ENCODE measurements at regions not wholly inside any gene's neighbourhood (a gene's known extent, or its start where the extent isn't known, plus 50 kb on each side); places are given as distances from the start of the nearest gene placed in this dataset.

- Histone ChIP-seq H3K9me3 (ENCODE audit: low read length) (no peaks in the 10 kb centered on the region), H3K4me2 (ENCODE audit: low read length) (no peak overlapping the region), H3K9ac (ENCODE audit: low read length) (no peak overlapping the region), H3K9me2 (replicated peaks; ENCODE audit: low read length) (no peaks in the 10 kb centered on the region), H3K27ac (ENCODE audit: low read length) (no peak overlapping the region), H3K27me3 (ENCODE audit: low read length) (no peaks in the 10 kb centered on the region), H4K20me1 (ENCODE audit: low read length) (no peaks in the 10 kb centered on the region), H3K4me1 (ENCODE audit: insufficient read depth, low read length) (no peaks in the 10 kb centered on the region), H3K4me3 (ENCODE audit: low read length) (no peak overlapping the region), H3K36me3 (ENCODE audit: low read depth, low read length) (no peaks in the 10 kb centered on the region), H3F3A (ENCODE audit: low read length, unreplicated experiment) (no peaks in the 10 kb centered on the region), H2AFZ (ENCODE audit: low read length) (no peak overlapping the region), H3K79me2 (ENCODE audit: low read length) (no peaks in the 10 kb centered on the region)
- TF ChIP-seq EZH2phosphoT487 (IDR thresholded peaks at IDR 0.05; ENCODE audit: borderline replicate concordance, low read length) (no peak), EZH2 (IDR thresholded peaks at IDR 0.05; ENCODE audit: low read length, unreplicated experiment) (no peak)
- TF ChIP-seq, protein P1, sequence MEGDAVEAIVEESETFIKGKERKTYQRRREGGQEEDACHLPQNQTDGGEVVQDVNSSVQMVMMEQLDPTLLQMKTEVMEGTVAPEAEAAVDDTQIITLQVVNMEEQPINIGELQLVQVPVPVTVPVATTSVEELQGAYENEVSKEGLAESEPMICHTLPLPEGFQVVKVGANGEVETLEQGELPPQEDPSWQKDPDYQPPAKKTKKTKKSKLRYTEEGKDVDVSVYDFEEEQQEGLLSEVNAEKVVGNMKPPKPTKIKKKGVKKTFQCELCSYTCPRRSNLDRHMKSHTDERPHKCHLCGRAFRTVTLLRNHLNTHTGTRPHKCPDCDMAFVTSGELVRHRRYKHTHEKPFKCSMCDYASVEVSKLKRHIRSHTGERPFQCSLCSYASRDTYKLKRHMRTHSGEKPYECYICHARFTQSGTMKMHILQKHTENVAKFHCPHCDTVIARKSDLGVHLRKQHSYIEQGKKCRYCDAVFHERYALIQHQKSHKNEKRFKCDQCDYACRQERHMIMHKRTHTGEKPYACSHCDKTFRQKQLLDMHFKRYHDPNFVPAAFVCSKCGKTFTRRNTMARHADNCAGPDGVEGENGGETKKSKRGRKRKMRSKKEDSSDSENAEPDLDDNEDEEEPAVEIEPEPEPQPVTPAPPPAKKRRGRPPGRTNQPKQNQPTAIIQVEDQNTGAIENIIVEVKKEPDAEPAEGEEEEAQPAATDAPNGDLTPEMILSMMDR (conservative IDR thresholded peaks at IDR 0.05; ENCODE audit: low read depth, low read length): no peak
- ATAC-seq: no peak
- DNase-seq: no peak
- no TSS peak for BruUV-seq (replicated peaks)
- ChIA-PET POLR2A (ENCODE audit: unreplicated experiment) (no interaction called here), CTCF (no interaction called here)
- intact Hi-C loops (cut with micrococcal nuclease): no loop called here
Observed at GRCh38 chr11:80838153-80838552, 1397.3 kb upstream of the TENM4 start.

- Histone ChIP-seq H4K20me1 (ENCODE audit: low read length) (no peaks in the 10 kb centered on the region), H3K4me1 (ENCODE audit: insufficient read depth, low read length) (peaks cover under 1% of the 10 kb centered on the region; the same call in 1 of the 2 replicates), H2AFZ (ENCODE audit: low read length) (no peak overlapping the region), H3K4me3 (ENCODE audit: low read length) (no peak overlapping the region), H3K9me3 (ENCODE audit: low read length) (no peaks in the 10 kb centered on the region), H3K4me2 (ENCODE audit: low read length) (no peak overlapping the region), H3K36me3 (ENCODE audit: low read depth, low read length) (no peaks in the 10 kb centered on the region), H3K27ac (ENCODE audit: low read length) (no peak overlapping the region), H3F3A (ENCODE audit: low read length, unreplicated experiment) (no peaks in the 10 kb centered on the region), H3K27me3 (ENCODE audit: low read length) (no peaks in the 10 kb centered on the region), H3K9ac (ENCODE audit: low read length) (no peak overlapping the region), H3K9me2 (replicated peaks; ENCODE audit: low read length) (no peaks in the 10 kb centered on the region), H3K79me2 (ENCODE audit: low read length) (no peaks in the 10 kb centered on the region)
- POLR2A ChIA-PET (ENCODE audit: unreplicated experiment): no interaction called here
- no peak for ATAC-seq
- CTCF ChIA-PET: no interaction called here
- no peak for DNase-seq
- no TSS peak for BruUV-seq (replicated peaks)
- intact Hi-C loops (cut with micrococcal nuclease): no loop called here
- TF ChIP-seq, protein P1 (conservative IDR thresholded peaks at IDR 0.05; ENCODE audit: low read depth, low read length): no peak
- TF ChIP-seq EZH2 (IDR thresholded peaks at IDR 0.05; ENCODE audit: low read length, unreplicated experiment): no peak
- no peak for TF ChIP-seq EZH2phosphoT487 (IDR thresholded peaks at IDR 0.05; ENCODE audit: borderline replicate concordance, low read length)
Observed at GRCh38 chr11:80837051-80837450, 1396.2 kb upstream of the TENM4 start.

DNA sequence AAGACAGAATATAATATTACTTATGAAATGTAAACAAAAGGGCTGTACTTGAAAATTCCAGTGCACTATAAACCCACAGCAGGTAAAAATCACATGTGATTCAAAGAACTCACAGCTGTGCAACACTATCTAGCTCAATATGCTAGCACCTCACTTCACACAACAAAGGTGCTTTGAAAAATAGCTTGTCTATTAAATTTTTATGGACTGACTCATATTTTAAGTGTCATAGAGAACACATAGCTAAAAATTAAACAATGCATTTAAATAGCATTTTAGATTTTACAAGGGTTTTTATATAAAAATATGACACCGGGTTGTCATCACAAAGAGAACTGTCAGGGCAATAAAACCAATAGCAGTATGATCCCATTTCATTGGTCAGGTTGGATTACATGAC is 1390.5 kb upstream of the TENM4 start:
- Histone ChIP-seq H3K9ac (ENCODE audit: low read length) (no peak overlapping the region), H3K9me3 (ENCODE audit: low read length) (no peaks in the 10 kb centered on the region), H3K27me3 (ENCODE audit: low read length) (no peaks in the 10 kb centered on the region), H3F3A (ENCODE audit: low read length, unreplicated experiment) (no peaks in the 10 kb centered on the region), H4K20me1 (ENCODE audit: low read length) (no peaks in the 10 kb centered on the region), H2AFZ (ENCODE audit: low read length) (no peak overlapping the region), H3K9me2 (replicated peaks; ENCODE audit: low read length) (no peaks in the 10 kb centered on the region), H3K4me2 (ENCODE audit: low read length) (no peak overlapping the region; the same call in 1 of the 2 replicates), H3K79me2 (ENCODE audit: low read length) (no peaks in the 10 kb centered on the region), H3K4me3 (ENCODE audit: low read length) (no peak overlapping the region), H3K4me1 (ENCODE audit: insufficient read depth, low read length) (peaks cover 9% of the 10 kb centered on the region; the same call in 1 of the 2 replicates), H3K36me3 (ENCODE audit: low read depth, low read length) (no peaks in the 10 kb centered on the region), H3K27ac (ENCODE audit: low read length) (no peak overlapping the region)
- ChIA-PET CTCF (no interaction called here), POLR2A (ENCODE audit: unreplicated experiment) (no interaction called here)
- BruUV-seq (replicated peaks): no TSS peak
- DNase-seq (peak; percentile 69), ATAC-seq (no peak; the same call in 1 of the 2 replicates)
- TF ChIP-seq, protein P1 (conservative IDR thresholded peaks at IDR 0.05; ENCODE audit: low read depth, low read length): no peak
- TF ChIP-seq EZH2 (IDR thresholded peaks at IDR 0.05; ENCODE audit: low read length, unreplicated experiment): no peak
- no peak for TF ChIP-seq EZH2phosphoT487 (IDR thresholded peaks at IDR 0.05; ENCODE audit: borderline replicate concordance, low read length)
- intact Hi-C loops (cut with micrococcal nuclease): no loop called here

All from PC-3 (cell line).